ENCODE measurements at regions not wholly inside any gene's neighbourhood (a gene's known extent, or its start where the extent isn't known, plus 50 kb on each side); places are given as distances from the start of the nearest gene placed in this dataset.

- Mint-ChIP-seq H3K27ac (no peak overlapping the region), H3K27me3 (no peaks in the 10 kb centered on the region), H3K4me3 (no peak overlapping the region), H3K4me1 (no peaks in the 10 kb centered on the region), H3K9me3 (no peaks in the 10 kb centered on the region)
- ATAC-seq (no peak), DNase-seq (no peak)
Observed at GRCh38 chrY:8358161-8358560, 979.1 kb upstream of the TSPY4 start.

DNA sequence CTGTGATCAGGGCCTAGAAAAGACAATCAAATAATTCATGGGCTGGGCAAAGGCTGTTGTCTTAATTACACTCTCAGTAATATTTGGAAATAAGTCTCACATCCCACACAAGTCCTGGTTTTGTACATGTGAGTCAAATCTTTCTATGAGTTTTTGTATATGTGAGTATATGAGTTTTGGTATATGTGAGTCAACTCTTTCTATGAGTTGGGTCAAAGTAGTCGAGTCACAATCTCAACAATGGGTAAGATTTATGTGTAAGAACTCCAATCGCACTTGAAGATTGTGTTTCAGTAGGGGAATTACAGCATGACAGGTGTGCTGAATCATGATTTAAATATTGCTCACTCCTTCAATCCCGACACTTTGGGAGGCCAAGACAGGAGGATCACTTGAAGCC lies 975.5 kb upstream of the TSPY4 start:
- ATAC-seq (no peak), DNase-seq (no peak)
- peak overlapping the region in 1 of 2 donors; percentile 6 for H3K27ac Mint-ChIP-seq
- no peak overlapping the region for H3K4me3 Mint-ChIP-seq
- no peaks in the 10 kb centered on the region for H3K27me3 Mint-ChIP-seq
- peaks cover 0 to 5% of the 10 kb centered on the region in 2 donors for H3K9me3 Mint-ChIP-seq
- no peaks in the 10 kb centered on the region for H3K4me1 Mint-ChIP-seq

DNA sequence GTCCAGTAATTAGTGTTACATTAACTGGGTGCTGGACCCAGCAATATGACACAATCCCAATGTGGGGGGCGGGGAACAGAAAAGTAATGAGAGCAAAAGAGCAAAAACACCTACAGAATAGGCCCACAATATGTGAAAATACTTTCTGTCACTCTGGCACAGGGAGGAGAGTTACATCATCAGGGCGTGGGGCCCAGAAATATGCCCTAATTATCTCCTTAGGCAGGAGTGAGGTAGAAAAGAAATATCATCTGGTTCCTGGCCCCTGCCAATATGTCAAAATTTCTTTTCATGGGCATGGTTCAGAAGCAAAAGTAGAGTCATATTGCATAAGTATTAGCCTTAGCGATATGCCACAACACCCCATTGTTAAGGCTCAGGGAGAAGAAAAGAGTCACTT lies 959.8 kb upstream of the TSPY4 start:
- H3K27me3 Mint-ChIP-seq = no peaks in the 10 kb centered on the region
- no peak for ATAC-seq
- no peaks in the 10 kb centered on the region for H3K4me1 Mint-ChIP-seq
- DNase-seq = no peak
- H3K4me3 Mint-ChIP-seq = no peak overlapping the region
- peak overlapping the region in 1 of 2 donors; percentile 78 for H3K27ac Mint-ChIP-seq
- H3K9me3 Mint-ChIP-seq = no peaks in the 10 kb centered on the region

DNA sequence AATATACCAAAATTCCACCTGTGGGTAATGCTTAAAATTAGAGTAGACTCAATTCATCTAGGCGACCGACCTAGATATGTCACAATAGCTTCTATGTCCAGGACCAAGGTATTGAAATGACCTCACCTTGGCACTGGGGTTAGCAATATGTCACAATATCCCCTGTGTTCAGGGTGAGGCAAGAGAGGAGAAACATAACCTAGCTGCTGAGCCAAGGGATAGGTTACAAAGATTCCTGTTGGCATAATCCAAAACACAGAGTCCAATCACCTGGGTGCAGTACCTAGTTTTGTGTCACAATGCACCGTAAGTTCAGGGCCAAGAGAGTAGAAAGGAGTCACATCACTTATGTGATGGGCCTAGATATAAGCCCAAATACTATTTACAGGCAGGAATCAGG lies 957.5 kb upstream of the TSPY4 start:
- Mint-ChIP-seq H3K27me3 (no peaks in the 10 kb centered on the region), H3K4me3 (no peak overlapping the region), H3K27ac (no peak overlapping the region), H3K4me1 (no peaks in the 10 kb centered on the region), H3K9me3 (no peaks in the 10 kb centered on the region)
- ATAC-seq = no peak
- DNase-seq = no peak

- no peak overlapping the region for H3K4me3 Mint-ChIP-seq
- H3K27me3 Mint-ChIP-seq = no peaks in the 10 kb centered on the region
- no peaks in the 10 kb centered on the region for H3K4me1 Mint-ChIP-seq
- no peaks in the 10 kb centered on the region for H3K9me3 Mint-ChIP-seq
- ATAC-seq (peak; percentile 85), DNase-seq (no peak)
- peak overlapping the region in 1 of 2 donors; percentile 46 for H3K27ac Mint-ChIP-seq
Observed at GRCh38 chrY:8381425-8381824, 955.8 kb upstream of the TSPY4 start.

- H3K4me1 Mint-ChIP-seq = no peaks in the 10 kb centered on the region
- no peak overlapping the region for H3K27ac Mint-ChIP-seq
- ATAC-seq (no peak), DNase-seq (no peak)
- no peaks in the 10 kb centered on the region for H3K9me3 Mint-ChIP-seq
- H3K27me3 Mint-ChIP-seq = no peaks in the 10 kb centered on the region
- no peak overlapping the region for H3K4me3 Mint-ChIP-seq
Observed at GRCh38 chrY:8386053-8386452, 951.2 kb upstream of the TSPY4 start.

DNA sequence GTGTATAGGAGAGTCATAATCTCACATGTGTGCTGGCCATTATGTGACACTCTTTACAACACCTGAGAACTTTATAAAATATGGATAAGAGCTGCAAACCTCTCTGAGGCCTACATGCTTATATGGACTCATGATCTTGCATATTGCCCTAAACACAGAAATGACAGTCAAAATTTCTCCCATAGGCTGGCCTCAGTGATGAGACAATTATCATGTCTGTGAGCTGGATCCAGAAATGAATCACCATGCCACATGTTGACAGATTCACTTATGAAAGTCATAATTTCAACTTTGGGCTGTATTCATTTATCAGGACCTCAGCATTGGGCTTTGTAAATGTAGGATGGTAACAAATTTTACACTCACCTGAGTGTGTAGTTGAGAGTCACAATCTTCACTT lies 948.8 kb upstream of the TSPY4 start:
- Mint-ChIP-seq H3K27ac (no peak overlapping the region), H3K4me1 (no peaks in the 10 kb centered on the region)

DNA sequence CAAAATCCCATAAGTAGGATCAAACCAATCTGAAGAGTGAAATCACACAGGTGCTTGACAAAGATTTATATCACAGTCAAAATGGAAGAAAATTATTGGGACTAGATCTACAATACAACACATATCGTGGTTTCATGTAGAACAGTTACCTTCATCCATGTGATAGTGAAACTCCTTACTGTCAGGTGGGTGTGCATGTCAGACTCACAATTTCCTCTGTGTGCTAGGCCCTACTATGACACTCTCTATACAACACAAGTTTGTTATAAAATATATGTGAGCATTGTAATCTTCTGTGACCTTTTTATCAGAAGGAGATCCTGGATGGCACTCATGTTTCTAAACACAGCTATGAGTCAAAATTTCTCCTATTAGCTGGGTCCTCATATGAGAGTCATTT lies 947.0 kb upstream of the TSPY4 start:
- DNase-seq = no peak
- peak; percentile 52 for ATAC-seq
- Mint-ChIP-seq H3K4me3 (no peak overlapping the region), H3K4me1 (no peaks in the 10 kb centered on the region), H3K27ac (no peak overlapping the region), H3K27me3 (no peaks in the 10 kb centered on the region), H3K9me3 (no peaks in the 10 kb centered on the region)

More for the DNA sequence above, 948.8 kb upstream of the TSPY4 start:
- ATAC-seq (peak; percentile 68), DNase-seq (peak in 1 of 2 donors; percentile 10)
- Mint-ChIP-seq H3K27me3 (no peaks in the 10 kb centered on the region), H3K9me3 (no peaks in the 10 kb centered on the region), H3K4me3 (no peak overlapping the region)

- no peak for ATAC-seq
- no peak overlapping the region for H3K27ac Mint-ChIP-seq
- no peak overlapping the region for H3K4me3 Mint-ChIP-seq
- no peak for DNase-seq
- H3K27me3 Mint-ChIP-seq = no peaks in the 10 kb centered on the region
- no peaks in the 10 kb centered on the region for H3K9me3 Mint-ChIP-seq
- H3K4me1 Mint-ChIP-seq = no peaks in the 10 kb centered on the region
Observed at GRCh38 chrY:8393246-8393645, 944.0 kb upstream of the TSPY4 start.

DNA sequence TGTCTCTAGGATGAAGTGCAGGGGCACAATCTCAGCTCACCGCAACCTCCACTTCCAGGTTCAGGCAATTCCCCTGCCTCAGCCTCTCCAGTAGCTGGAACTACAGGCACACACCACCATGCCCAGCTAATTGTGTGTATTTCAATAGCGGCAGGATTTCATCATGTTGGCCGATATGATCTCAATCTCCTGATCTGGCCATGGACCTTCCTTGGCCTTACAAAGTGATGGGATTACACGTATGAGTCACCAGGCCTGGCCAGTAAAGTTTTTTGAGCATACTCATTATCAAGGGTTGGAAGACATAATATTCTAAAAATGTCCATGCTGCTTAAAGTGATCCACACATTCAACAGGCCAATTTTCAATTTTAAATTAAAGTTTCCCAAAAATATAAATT lies 914.4 kb upstream of the TSPY4 start:
- Mint-ChIP-seq H3K27me3 (no peaks in the 10 kb centered on the region), H3K9me3 (peaks cover 0 to 14% of the 10 kb centered on the region in 2 donors), H3K27ac (no peak overlapping the region), H3K4me3 (no peak overlapping the region), H3K4me1 (no peaks in the 10 kb centered on the region)
- DNase-seq = no peak
- no peak for ATAC-seq

DNA sequence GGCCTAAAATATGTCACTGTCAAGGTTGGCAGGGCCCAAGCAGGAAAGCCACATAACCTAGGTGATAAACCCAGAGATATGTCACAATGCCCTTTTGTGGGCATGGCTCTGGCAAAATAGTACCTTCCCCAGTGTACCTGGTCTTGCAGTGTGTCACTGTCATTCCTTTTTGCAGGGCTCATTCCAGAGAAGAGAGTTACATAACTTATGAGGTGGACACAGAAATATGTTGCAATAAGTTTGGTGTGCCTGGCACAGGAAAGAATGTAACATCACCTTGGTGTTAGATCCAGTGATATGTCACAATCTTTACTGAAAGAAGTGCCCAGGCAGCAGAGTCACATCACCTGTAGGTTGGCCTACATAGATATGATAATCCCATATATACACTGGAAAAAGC lies 910.8 kb upstream of the TSPY4 start:
- Mint-ChIP-seq H3K27me3 (no peaks in the 10 kb centered on the region), H3K4me3 (no peak overlapping the region), H3K9me3 (peaks cover 0 to 7% of the 10 kb centered on the region in 2 donors), H3K27ac (no peak overlapping the region), H3K4me1 (no peaks in the 10 kb centered on the region)
- DNase-seq (no peak), ATAC-seq (no peak)

GRCh38 chrY:8437510-8437909 lies 899.8 kb upstream of the TSPY4 start:
- peak in 1 of 2 donors; percentile 15 for DNase-seq
- Mint-ChIP-seq H3K4me3 (no peak overlapping the region), H3K27me3 (no peaks in the 10 kb centered on the region), H3K4me1 (no peaks in the 10 kb centered on the region), H3K9me3 (no peaks in the 10 kb centered on the region), H3K27ac (no peak overlapping the region)
- ATAC-seq = peak; percentile 80

DNA sequence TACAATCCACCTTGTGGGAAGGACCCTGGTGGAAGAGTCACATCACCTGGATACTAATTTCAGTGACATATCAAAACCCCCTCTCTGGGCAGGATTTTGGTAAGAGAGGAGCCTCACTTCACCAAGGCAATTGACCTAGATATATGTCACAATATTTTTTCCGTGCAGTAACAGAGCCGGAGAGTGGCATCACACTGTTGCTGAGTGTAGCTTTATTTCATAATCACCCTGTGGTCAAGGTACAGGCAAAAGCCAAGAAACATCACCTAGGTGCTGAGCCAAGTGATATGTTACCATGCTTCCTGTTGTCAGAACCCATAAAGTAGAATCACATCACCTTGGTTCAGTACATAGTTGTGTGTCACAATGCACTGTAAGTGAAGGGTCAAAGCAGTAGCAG lies 895.2 kb upstream of the TSPY4 start:
- Mint-ChIP-seq H3K27me3 (no peaks in the 10 kb centered on the region), H3K4me3 (no peak overlapping the region), H3K9me3 (no peaks in the 10 kb centered on the region), H3K27ac (no peak overlapping the region), H3K4me1 (no peaks in the 10 kb centered on the region)
- ATAC-seq = no peak
- DNase-seq = no peak

- DNase-seq (no peak), ATAC-seq (peak; percentile 42)
- Mint-ChIP-seq H3K9me3 (peaks cover 10% of the 10 kb centered on the region in 2 donors), H3K27me3 (peaks cover 8% of the 10 kb centered on the region), H3K4me3 (no peak overlapping the region), H3K4me1 (no peaks in the 10 kb centered on the region), H3K27ac (no peak overlapping the region)
Observed at GRCh38 chrY:8452963-8453362, 884.3 kb upstream of the TSPY4 start.

DNA sequence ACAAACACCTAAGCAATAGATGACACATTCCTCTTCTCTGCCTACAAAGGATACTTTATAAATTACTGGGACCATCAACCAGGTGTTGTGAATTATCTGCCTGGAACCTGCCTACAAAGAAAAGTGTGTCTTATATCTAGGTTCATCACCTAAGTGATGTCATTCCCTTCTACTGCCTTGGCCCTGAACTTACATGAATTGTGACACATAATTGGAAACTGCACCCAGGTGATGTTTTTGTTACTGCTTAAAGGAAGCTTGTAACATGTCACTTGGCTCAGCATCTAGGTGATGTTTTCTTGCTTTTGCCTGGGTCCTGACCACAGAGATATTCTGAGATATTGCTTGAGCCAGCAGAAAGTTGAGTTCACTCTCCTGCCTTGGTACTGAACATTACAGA lies 870.5 kb upstream of the TSPY4 start:
- no peaks in the 10 kb centered on the region for H3K4me1 Mint-ChIP-seq
- H3K27me3 Mint-ChIP-seq = no peaks in the 10 kb centered on the region
- no peaks in the 10 kb centered on the region for H3K9me3 Mint-ChIP-seq
- DNase-seq = no peak
- no peak overlapping the region for H3K4me3 Mint-ChIP-seq
- peak; percentile 39 for ATAC-seq
- H3K27ac Mint-ChIP-seq = no peak overlapping the region

DNA sequence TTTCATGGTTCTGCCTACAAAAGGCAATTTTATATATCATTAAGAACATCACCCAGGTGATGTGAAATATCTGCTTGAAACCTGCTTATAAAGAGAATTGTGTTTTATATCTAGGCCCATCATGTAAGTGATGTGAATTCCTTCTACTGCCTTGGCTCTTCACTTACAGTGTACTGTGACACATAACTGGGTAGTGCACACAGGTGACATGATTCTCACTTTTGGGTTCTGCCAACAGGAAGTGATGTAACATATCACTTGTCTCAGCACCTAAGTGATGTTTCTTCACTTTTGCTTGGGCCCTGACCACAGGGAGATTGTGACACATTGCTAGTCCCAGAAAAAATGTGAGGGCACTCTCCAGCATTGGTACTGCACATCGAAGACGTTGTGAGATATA lies 867.0 kb upstream of the TSPY4 start:
- ATAC-seq (peak; percentile 58), DNase-seq (no peak)
- H3K4me3 Mint-ChIP-seq = no peak overlapping the region
- H3K9me3 Mint-ChIP-seq = no peaks in the 10 kb centered on the region
- no peak overlapping the region for H3K27ac Mint-ChIP-seq
- H3K4me1 Mint-ChIP-seq = no peaks in the 10 kb centered on the region
- no peaks in the 10 kb centered on the region for H3K27me3 Mint-ChIP-seq

DNA sequence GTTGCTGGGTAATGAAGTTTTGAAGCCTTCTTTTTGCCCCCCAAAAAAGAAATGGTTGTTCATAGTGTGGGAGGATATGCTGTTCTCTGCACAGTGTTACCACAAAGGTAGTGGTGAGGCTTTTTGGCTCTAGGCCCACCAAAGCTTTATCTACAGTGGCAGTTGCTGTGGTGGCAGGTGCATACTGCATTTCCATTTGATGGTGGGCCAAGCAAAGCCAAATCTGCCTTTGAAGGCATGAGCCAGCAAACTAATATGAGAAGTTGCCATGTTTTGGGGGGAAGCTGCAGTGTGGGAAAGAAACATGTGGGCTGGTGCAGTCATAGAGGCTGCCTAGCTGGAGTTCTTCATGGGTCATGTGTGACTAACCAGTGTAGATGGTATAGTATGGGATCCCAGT lies 858.1 kb upstream of the TSPY4 start:
- Mint-ChIP-seq H3K27ac (no peak overlapping the region), H3K4me1 (no peaks in the 10 kb centered on the region), H3K4me3 (no peak overlapping the region), H3K27me3 (no peaks in the 10 kb centered on the region), H3K9me3 (no peaks in the 10 kb centered on the region)
- DNase-seq = no peak
- ATAC-seq = no peak
